B cell (primary cell): ENCODE measurements at regions not wholly inside any gene's neighbourhood (a gene's known extent, or its start where the extent isn't known, plus 50 kb on each side); places are given as distances from the start of the nearest gene placed in this dataset.

ENCODE experiments used
- CTCF ChIP-seq: fragments of 200-600 bp; IDR thresholded peaks from one replicate; pipeline ENCODE4 v1.8.0; 2022; ENCODE audit warnings: antibody characterized with exemption, mild to moderate bottlenecking
- EZH2 ChIP-seq: IDR thresholded peaks from 2 replicates; pipeline ENCODE4 v1.6.1; 2012; ENCODE audit warnings: borderline replicate concordance, low read depth, mild to moderate bottlenecking, moderate library complexity, low read length; ENCODE audit not compliant: insufficient read depth, poor library complexity, severe bottlenecking

DNA sequence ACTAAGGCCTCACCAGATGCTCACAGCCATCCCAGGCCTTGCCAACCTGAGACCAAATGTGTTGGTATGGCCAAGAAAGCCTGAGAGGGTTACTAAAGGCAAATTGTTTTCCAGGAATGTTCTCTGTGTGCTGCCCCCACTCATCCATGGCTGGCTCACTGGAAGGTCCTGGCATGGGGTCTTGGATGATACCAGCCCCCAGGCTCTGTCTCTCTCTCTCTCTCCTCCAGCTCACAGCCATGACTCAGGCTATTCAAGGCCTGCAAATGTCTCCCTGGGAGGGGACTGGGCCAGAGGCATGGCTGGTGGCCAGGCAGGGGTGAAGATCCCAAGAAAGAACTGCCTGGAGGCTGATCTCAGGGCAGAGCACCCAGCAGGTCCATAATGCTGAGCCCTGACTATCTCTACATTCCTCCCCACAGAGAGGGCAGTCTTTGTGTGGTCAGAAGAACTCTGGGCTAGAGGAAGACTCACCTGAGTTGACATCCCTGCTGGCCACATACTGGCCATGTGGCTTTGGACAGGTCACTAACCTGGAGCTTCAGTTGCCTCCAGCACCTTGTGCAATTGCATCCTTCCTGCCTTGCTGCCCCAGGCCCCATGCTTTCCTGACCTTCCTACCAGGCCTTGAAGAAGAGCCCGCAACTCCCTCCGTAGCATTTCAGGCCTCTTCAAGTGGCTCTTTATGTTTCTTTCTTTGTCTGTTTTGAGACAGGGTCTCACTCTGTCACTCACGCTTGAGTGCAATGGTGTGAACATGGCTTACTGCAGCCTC is 150.4 kb downstream of the ZFP36L2 start:
- TF ChIP-seq CTCF, result no peak
- TF ChIP-seq EZH2, result no peak
